NCI-H446 (cell line): ENCODE measurements at regions not wholly inside any gene's neighbourhood (a gene's known extent, or its start where the extent isn't known, plus 50 kb on each side); places are given as distances from the start of the nearest gene placed in this dataset.
A peak's percentile ranks its signal among the peaks of the same experiment; 100 is the strongest.
"Not testable (repeated sequence)": the region's sequence is repeated elsewhere in the genome, so short reads cannot be mapped to it uniquely, and the experiment has no call there.

ENCODE experiments used
- DNase-seq, 2 experiments: peaks; one replicate each; lab custom pipeline; 2025; lab: John Stamatoyannopoulos, UW

DNA sequence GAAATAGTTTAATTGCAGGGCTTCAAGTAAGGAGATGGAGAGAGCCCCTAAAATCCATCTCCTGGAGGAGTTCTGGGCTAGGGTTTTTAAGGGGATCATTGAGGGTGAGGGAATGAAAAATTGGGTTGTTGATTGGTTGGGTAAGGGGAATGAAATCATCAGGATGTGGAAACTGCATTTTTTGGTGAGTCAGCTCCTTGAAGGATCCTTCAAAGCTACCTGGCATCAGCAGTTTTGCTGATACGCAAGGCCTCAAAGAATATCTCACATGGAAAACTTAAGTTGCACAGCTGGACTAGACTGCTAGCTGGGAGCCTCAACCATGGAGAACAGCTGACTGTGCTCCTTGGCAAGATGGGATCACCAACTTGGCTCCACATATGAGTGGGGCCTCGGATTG is 136.7 kb downstream of the FGF10 start:
- no peak for DNase-seq

DNA sequence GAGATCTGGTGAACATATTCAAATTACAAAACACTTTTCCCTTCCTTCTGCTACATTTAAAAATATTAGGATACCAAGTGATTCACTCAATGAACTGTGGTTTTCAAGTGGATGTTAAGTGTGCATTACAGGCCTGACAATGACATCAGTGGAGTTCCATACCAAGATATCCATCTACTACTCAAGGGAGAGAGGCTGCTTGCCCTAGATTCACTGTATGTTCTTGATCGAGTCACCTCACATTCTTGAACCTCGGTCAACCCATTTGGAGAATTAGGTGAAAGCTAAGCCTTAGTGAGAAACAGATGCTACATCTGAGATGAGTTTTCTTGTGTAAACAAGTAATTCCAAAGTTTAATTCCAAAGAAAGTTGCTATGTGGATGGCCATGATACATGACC is 142.2 kb downstream of the FGF10 start:
- no peak for DNase-seq

DNA sequence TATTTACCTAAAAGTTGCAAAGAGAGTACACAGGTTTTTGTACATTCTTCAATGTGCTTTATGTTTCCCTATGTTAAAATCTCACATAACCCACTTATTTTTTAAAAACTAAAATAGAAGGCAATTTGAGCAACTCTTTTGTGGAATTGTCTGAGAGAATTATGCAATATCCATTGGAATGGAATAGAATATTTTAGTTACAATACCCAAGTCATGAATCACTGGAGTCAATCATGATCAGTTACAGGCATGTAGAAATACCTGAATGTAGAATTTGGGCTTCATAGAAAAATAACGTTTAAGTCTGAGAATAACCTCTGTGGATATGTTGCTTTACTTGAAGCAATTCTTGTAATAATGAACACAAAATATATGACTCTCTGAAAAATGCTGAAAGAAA is 143.3 kb downstream of the FGF10 start:
- DNase-seq: no peak

DNA sequence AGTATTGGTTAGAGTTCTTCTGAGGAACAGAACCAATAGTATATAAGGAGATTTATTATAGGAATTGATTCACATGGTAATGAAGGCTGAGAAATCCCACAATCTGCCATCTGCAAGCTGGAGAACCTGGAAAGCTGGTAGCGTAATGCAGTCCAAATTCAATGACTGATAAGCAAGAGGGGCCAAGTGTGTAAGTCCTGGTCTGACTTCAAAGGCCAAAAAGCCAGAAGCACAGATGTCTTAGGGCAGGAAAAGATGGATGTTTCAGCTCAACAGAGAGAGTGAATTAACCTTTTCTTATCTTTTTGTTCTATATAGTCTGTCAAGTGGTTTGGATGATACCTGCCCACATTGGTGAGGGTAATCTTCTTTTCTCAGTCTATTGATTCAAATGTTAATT is 146.4 kb downstream of the FGF10 start:
- DNase-seq: no peak

DNA sequence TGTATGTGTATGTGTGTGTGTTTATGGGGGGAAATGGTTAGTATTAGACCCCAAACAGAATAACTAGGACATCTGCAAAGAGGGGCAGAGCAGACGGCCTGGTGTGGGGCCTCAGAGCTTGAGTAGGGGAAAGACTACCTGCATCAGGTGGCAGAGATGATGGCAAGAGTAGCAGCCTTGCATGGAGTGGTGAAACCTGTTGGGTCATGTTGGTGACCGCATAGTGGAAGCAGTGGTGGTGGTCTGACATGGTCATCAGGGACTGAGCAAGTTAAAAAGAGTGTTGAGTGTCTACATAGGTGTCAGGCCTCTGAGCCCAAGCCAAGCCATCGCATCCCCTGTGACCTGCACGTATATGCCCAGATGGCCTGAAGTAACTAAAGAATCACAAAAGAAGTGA is 153.2 kb downstream of the FGF10 start:
- no peak for DNase-seq

DNA sequence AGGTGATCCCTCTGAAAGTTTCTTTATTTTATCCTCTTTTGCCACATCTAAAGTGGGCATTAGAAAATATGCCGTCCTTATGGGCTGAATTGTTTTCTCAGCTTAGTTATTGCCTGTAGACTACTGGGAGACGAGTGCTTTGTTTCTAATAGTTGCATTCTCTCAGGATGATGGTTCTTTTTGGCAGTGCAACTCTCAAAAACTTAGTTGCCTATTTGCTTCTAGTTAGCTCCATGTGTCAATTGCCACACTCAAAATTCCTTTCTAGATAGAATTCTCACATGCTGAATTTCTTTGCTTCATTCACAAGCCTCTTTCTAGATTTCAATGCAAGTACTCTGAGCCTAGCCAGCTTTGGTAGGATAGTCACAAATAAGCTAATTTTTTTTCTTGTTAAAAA is 155.5 kb downstream of the FGF10 start:
- DNase-seq: no peak

DNA sequence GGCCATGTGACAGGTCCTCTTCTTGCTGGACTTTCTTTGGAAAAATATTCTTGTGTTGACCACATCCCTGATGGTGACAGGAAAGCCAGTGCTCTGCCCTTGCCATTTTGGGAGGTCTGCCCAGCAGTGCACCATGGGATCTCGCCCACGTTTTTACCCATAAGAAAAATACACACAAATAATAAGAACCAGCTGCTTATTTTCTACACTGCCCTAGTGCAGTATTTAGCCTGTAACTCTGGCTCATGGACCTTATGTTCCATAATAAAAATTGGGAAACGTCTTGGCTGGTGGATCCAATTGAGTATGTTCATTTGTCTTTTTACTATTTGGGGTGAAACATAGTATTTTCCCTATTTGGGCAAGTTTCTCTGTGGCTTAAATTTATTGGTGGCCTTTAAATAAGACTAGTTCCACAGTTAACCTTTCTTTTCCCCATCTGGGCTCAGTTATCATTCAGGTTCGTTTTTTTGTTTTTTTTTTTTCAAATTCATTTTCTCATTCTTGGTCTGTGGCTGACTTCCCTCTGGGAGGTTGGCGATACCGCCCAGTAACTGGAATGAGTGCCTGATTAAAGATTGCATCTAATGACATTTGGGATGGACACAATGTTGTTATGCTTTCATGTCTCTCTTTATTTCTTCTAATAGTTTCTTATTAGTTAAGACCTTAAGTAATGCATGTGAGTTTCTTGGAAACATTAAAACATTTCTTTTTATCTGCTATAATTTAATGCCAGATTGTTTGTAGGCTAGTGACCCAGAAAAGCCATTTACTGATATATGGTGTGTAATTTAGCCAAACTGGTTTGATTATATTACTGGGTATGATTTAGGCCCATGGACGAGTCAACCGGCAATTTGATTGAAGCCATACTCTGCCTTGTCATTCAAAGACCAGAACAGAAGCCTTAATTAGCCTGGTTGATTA is 163.7 kb downstream of the FGF10 start:
- no peak for DNase-seq

DNA sequence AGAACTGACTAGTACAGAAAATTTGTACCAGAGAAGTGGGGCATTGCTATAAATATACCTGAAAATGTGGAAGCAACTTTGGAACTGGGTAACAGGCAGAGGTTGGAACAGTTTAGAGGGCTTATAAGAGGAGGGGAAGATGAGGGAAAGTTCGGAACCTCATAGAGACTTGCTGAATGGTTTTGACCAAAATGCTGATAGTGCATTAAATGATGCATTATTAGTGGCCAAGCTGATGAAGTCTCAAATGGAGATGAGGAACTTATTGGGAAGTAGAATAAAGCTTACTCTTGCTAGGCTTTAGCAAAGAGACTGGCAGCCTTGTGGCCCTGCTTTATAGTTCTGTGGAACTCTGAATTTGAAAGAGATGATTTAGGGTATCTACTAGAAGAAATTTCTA is 189.8 kb downstream of the FGF10 start:
- DNase-seq: no peak

DNA sequence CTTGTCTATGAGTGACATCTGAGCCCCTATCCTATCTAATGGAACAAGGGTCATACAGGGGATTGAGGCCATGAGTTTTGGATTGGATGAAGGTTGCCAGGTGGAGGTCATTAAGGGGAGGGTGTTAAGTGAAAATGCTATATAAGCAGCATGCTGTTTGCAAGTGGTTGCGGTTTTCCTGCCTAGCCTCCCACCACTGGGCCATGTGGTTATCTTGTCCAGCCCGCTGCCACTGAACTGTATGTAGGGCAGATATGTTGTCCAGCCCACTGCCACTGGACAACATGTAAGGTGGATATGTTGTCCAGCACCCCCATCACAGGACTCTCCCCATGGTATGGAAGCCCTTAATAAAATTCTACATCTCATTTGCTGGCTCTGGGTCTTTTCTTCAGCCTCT is 200.0 kb downstream of the FGF10 start:
- DNase-seq: no peak

DNA sequence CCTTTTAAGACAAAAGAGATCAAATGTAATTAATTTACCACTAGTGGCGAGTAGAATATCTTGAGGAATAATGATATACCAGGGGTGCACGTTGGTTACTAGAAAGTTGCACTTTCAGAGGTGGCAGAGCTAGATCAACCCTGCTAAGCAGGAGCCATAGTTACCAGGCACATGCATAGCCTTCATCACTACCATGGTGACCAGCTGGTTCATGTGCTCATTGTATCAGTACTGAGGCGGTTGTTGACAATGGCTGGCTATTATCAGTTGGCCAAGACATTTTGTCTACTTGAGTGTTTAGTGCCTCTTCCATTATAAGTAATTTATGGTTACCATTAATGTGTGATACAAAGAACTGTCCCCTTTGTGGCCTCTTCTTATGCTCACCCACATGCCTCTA is 201.2 kb downstream of the FGF10 start:
- no peak for DNase-seq

DNA sequence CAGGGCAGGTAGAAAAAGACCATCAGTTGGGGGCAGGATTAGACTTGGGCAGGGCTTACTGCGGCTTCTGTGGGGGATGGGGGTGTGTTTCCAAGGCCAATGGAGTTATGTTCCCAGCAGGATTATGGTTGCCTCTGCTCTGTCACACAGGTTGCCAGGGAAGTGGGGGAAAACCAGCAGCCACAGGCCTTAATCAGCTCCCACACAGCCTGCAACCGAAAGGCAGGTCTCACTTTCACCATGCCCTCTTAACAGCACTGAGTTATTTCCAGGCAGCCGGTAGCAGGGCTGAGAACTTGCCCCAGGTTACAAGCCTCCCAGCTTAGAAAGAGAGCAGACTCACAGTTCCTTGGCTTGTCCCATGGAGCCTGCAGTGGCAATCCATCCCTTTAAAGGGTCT is 205.5 kb downstream of the FGF10 start:
- no peak for DNase-seq

DNA sequence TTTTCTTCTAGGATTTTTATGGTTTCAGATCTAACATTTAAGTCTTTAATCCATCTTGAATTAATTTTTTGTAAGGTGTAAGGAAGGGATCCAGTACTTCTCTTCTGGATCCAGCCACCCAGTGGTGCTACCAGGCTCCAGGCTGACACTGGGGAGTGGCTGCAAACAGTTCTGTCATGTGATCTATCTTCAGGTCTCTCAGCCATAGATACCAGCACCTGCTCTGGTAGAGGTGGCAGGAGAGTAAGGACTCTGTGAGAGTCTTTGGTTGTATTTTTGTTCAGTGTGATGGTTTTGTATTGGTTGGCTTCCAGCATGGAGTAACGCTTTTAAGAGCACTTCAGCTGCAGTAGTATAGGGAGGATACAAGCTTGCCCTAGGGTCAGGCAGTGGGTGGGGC is 205.9 kb downstream of the FGF10 start:
- no peak for DNase-seq

DNA sequence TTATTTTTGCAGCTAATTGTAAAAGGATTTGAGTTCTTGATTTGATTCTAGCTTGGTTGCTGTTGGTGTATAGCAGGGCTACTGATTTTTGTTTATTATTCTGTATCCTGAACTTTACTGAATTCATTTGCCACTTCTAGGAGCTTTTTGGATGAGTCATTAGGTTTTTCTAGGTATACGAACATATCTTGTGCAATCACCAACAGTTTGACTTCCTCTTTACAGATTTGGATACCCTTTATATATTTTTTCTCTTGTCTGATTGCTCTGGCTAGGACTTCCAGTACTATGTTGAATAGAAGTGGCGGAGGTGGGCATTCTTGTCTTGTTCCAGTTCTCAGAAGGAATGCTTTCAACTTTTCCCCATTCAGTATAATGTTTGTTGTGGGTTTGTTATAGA is 210.8 kb downstream of the FGF10 start:
- no peak for DNase-seq

DNA sequence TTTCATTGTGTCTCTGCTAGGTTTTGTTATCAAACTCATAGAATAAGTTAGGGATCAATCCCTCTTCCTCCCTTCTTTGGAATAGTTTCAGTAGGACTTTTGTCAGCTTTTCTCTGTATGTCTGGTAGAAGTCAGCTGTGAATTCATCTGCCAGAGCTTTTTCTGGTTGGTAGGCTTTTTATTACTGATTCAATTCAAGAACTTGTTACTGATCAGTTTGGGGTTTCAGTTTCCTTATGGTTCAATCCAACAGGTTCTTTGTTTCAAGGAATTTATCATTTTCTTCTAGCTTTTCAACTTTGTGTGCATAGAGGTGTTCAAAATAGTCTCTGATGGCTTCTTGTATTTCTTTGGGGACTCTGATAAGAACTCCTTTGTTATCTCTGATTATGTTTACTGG is 221.7 kb downstream of the FGF10 start:
- DNase-seq: no peak

DNA sequence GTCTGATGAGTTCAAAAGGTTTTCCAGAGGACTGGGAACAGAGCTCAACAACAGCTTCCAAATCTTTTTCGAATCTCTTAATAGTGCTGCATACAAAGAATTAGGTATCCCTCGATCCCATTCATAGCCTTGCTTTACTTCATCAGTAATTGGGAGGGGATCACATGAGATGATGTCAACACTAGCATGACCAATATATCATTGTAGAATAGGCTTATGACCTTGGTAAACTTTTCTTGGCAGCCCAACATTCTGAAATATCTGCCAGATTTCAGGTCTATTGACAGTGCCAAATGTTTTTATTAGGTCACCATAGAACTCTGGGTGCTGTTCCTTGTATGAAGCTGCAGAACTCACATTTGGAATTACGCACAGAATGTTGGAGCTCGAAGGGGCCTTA is 228.9 kb downstream of the FGF10 start:
- DNase-seq: peak in 1 of 2 experiments; percentile 55

DNA sequence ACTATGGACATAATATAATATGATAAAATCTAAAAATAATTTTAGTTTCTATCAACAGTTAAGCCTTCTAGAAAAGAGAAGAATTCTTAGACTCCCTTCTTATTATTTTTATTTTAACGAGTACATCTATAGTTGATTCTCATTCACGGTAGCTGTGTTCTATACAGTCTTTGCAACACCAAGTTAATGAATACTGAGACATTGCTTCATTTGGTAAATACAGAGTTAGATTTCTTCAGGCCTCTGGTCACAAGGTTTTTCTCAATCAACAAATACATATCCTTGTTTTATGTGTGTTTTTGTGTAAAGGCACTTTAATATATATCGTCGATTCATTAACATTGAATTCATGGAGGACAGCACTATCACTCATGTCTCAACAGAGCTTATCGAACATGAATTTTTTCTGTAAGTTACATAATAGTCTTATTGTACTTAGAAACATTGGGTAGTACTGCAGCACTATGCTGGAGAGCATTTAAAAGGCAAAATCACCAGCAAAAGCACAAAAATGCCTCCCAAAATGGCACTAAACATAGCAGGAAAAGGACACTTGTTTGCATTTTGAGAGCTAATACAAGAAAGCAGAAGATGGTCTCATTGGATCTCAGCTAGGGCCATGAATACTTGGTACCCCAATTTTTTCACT is 239.0 kb downstream of the FGF10 start:
- DNase-seq: no peak

DNA sequence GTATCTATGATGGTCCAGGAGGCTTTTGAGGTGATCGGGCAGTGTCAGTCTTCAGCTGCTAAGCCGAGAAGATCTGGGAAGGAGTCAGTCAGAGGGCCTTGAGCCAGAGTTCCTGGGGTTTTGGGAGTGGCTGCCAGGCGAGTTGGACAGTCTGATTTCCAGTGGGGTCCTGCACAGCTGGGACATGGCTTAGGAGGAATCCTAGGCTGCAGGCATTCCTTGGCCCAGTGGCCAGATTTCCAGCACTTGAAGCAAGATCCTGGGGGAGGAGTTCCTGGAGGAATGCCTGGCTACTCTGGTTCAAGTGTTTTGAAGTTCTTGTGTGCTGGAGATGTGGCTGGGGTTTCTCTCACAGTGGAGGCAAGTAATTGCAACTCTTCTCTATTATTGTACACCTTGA is 271.3 kb downstream of the FGF10 start:
- DNase-seq: peak in 1 of 2 experiments; percentile 34

DNA sequence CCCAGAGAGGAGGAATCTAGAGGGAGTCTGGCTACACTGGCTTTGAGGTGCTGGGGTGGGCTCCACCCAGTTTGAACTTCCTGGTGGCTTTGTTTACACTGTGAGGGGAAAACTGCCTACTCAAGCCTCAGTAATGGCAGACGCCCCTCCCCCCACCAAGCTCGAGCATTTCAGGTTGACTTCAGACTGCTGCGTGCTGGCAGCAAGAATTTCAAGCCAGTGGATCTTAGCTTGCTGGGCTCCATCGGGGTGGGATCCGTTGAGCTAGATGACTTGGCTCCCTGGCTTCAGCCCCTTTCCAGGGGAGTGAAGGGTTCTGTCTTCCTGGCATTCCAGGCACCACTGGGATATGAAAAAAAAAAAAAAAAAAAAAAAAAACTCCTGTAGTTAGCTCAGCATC is 281.0 kb downstream of the FGF10 start:
- DNase-seq: not testable (repeated sequence)

DNA sequence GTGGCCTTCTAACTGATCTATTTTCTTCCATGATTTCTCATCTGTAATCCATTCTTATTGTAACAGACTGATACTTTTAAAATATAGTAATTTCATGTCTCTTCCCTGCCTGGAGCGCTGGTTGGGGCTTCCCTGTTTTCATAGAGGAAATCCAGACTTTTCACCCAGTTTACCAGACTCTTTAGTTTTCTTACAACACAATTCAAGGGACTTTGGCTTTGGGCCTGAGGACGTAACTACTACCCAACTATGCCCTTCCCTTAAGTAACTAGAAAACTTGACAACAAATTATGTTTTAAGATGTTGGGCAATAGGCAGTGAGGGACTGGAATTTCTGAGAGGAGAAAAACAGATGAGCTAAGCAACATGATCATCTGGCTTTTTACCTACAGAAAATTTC is 289.6 kb downstream of the FGF10 start:
- DNase-seq: no peak

DNA sequence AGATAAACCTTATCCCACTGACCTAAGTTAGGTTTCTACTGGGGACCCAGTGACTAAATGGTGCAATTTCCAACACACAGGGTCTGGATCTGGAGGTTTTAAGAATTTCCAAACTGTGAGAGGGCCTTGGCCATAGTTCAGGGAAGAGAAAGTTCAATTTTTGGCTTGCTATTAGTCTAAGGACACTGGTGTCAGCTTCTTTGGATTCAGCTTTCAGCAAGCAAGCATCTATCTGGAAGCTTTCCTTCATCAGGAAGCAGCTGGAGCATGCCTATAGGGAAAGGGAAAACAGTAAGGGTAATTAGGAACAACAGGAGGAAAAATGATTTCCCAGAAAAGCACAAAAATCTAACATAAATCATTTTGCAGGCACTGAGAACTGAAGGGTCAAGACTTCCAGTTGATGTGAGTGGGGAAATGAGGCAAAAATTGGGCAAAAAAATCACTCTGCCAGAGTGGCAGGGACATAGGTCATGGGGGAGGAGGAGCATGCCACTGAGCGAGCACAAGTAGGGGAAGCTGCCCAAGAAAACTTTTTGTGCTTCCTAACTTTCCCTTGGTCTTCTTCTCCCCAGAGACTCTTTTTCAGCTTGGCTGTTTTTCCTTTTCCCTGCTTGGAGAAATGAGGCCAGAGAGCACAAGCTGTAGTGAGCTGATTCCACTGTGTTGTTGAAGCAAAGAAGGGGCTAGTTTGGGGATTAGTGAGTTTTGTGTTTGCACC is 299.6 kb downstream of the FGF10 start:
- no peak for DNase-seq

DNA sequence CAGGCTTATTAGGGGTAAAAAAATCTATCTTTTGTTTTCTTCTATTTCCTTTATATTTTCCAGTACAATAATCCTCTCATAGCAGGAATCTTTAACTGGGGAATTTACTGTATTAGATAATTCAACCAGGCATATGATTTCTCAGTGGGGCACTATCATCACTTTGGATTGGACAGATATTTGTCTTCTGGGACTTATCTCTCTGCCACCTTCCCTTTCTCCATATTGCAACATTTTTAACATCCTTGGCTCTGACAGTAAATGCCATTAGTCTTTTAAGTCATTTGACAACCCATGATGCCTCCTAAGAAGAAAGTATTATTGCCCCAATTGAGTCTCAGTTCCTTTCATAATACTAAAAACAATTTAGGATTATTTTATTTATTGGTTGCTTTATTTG is 304.1 kb downstream of the FGF10 start:
- DNase-seq: no peak

DNA sequence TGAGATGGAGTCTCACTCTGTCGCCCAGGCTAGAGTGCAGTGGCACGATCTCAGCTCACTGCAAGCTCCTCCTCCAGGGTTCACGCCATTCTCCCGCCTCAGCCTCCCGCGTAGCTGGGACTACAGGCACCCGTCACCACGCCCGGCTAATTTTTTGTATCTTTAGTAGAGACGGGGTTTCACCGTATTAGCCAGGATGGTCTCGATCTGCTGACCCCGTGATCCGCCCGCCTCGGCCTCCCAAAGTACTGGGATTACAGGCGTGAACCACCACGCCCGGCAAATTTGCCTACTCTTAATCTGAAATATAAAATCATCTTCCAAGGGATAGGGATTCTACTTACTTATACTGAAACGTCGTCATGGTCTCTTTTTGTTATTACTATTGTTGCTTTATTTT is 314.7 kb downstream of the FGF10 start:
- not testable (repeated sequence) for DNase-seq

DNA sequence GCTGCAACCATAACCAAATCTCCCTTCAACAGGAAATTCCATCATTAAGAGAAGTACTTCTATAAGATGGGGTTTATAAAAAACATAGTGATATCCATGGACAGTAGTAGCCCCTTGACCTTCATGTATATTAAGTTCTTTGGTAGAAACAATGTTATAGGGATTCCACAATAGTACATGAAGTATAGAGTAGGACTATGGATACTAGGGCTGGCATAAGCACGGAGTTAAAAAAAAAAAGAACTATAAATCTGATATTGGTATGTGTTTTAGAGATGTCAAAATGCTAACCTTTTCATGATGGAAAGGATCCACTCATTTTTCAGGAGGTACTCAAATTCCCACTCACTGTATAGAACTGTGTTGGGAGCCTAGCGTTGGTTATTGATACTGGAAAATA is 337.6 kb downstream of the FGF10 start:
- DNase-seq: no peak
